H9 (cell line): ENCODE measurements at regions not wholly inside any gene's neighbourhood (a gene's known extent, or its start where the extent isn't known, plus 50 kb on each side); places are given as distances from the start of the nearest gene placed in this dataset.

Experiments
- DNase-seq: peaks from one replicate; pipeline ENCODE4 v3.0.0-alpha.2; 2017
- H2AFZ ChIP-seq: one replicate; pipeline ENCODE4 v1.6.1; 2013; ENCODE audit warnings: mild to moderate bottlenecking, low read length, control low read depth, moderate library complexity
- H2AK5ac ChIP-seq: 2 replicates; pipeline ENCODE4 v1.6.1; 2013; ENCODE audit warnings: low read length, control low read depth, mixed read lengths; ENCODE audit not compliant: insufficient read length
- H2BK120ac ChIP-seq: one replicate; pipeline ENCODE4 v1.6.1; 2013; ENCODE audit warnings: low read depth, mild to moderate bottlenecking, low read length, control low read depth, inconsistent platforms; ENCODE audit not compliant: poor library complexity, severe bottlenecking
- H2BK12ac ChIP-seq: 2 replicates; pipeline ENCODE4 v1.6.1; 2013; ENCODE audit warnings: low read length, control low read depth, mixed read lengths, low read depth; ENCODE audit not compliant: insufficient read length
- H2BK15ac ChIP-seq: 2 replicates; pipeline ENCODE4 v1.6.1; 2013; ENCODE audit warnings: low read depth, low read length, control low read depth
- H2BK20ac ChIP-seq: one replicate; pipeline ENCODE4 v1.6.1; 2013; ENCODE audit warnings: low read depth, mild to moderate bottlenecking, low read length, control low read depth, inconsistent platforms; ENCODE audit not compliant: poor library complexity, severe bottlenecking
- H2BK5ac ChIP-seq: 2 replicates; pipeline ENCODE4 v1.6.1; 2013; ENCODE audit warnings: low read length, control low read depth, mixed read lengths; ENCODE audit not compliant: insufficient read length
- H3K14ac ChIP-seq: 2 replicates; pipeline ENCODE4 v1.6.1; 2013; ENCODE audit warnings: low read length, control low read depth; ENCODE audit not compliant: insufficient read depth
- H3K18ac ChIP-seq: 2 replicates; pipeline ENCODE4 v1.6.1; 2013; ENCODE audit warnings: low read depth, mild to moderate bottlenecking, mixed read lengths, low read length, control low read depth; ENCODE audit not compliant: insufficient read length
- H3K23ac ChIP-seq: 2 replicates; pipeline ENCODE4 v1.6.1; 2013; ENCODE audit warnings: low read length, control low read depth, mixed read lengths, low read depth; ENCODE audit not compliant: insufficient read length
- H3K23me2 ChIP-seq: 2 replicates; pipeline ENCODE4 v1.6.1; 2013; ENCODE audit warnings: low read depth, mild to moderate bottlenecking, mixed read lengths, low read length, control low read depth; ENCODE audit not compliant: insufficient read length, poor library complexity, severe bottlenecking
- H3K27ac ChIP-seq: 2 replicates; pipeline ENCODE4 v1.5.1; 2013; ENCODE audit warnings: low read length, control low read depth, mixed read lengths, low read depth; ENCODE audit not compliant: insufficient read length
- H3K27me3 ChIP-seq: 2 replicates; pipeline ENCODE4 v1.6.1; 2013; ENCODE audit warnings: low read length, control low read depth, inconsistent platforms; ENCODE audit not compliant: insufficient read depth
- H3K4ac ChIP-seq: 2 replicates; pipeline ENCODE4 v1.6.1; 2013; ENCODE audit warnings: low read depth, mild to moderate bottlenecking, control low read depth, inconsistent platforms, low read length, moderate library complexity
- H3K4me1 ChIP-seq: 2 replicates; pipeline ENCODE4 v1.6.1; 2013; ENCODE audit warnings: low read length, control low read depth, inconsistent platforms; ENCODE audit not compliant: insufficient read depth
- H3K4me2 ChIP-seq: 2 replicates; pipeline ENCODE4 v1.6.1; 2013; ENCODE audit warnings: low read length, control low read depth, mixed read lengths; ENCODE audit not compliant: insufficient read length, insufficient read depth
- H3K56ac ChIP-seq: 2 replicates; pipeline ENCODE4 v1.6.1; 2013; ENCODE audit warnings: low read depth, mild to moderate bottlenecking, mixed read lengths, low read length, control low read depth; ENCODE audit not compliant: insufficient read length
- H3K79me1 ChIP-seq: 2 replicates; pipeline ENCODE4 v1.6.1; 2013; ENCODE audit warnings: low read depth, mild to moderate bottlenecking, moderate library complexity, low read length, control low read depth, inconsistent platforms; ENCODE audit not compliant: insufficient read depth, poor library complexity, severe bottlenecking
- H3K79me2 ChIP-seq: 2 replicates; pipeline ENCODE4 v1.6.1; 2013; ENCODE audit warnings: low read length, control low read depth, inconsistent platforms; ENCODE audit not compliant: insufficient read depth
- H3K9ac ChIP-seq: 2 replicates; pipeline ENCODE4 v1.6.1; 2013; ENCODE audit warnings: low read length, control low read depth, mixed read lengths; ENCODE audit not compliant: insufficient read length; ENCODE audit errors: extremely low read depth
- H3K9me3 ChIP-seq: one replicate; pipeline ENCODE4 v1.6.1; 2013; ENCODE audit warnings: low read depth, low read length, inconsistent platforms; ENCODE audit not compliant: control insufficient read depth
- H3T11ph ChIP-seq: one replicate; pipeline ENCODE4 v1.6.1; 2013; ENCODE audit warnings: mild to moderate bottlenecking, low read length, control low read depth, inconsistent platforms
- H4K20me1 ChIP-seq: one replicate; pipeline ENCODE4 v1.6.1; 2013; ENCODE audit not compliant: control insufficient read depth, insufficient read length, insufficient read depth
- H4K5ac ChIP-seq: 2 replicates; pipeline ENCODE4 v1.6.1; 2013; ENCODE audit warnings: low read depth, mild to moderate bottlenecking, mixed read lengths, low read length, control low read depth; ENCODE audit not compliant: insufficient read length
- H4K8ac ChIP-seq: replicated peaks from 2 replicates; pipeline ENCODE4 v1.6.1; 2013; ENCODE audit warnings: low read length, control low read depth, mixed read lengths, low read depth; ENCODE audit not compliant: insufficient read length
- H4K91ac ChIP-seq: 2 replicates; pipeline ENCODE4 v1.6.1; 2013; ENCODE audit warnings: low read depth, mild to moderate bottlenecking, moderate library complexity, mixed read lengths, low read length, control low read depth; ENCODE audit not compliant: insufficient read length
- H3K27ac Mint-ChIP-seq, 3 experiments: 2 replicates in 2 of 3; 3 replicates in 1 of 3; pipeline ENCODE4 v1.8.0; 2020 to 2021; ENCODE audit warnings: mixed read lengths in 3 of 3, mild to moderate bottlenecking in 1 of 3, moderate library complexity in 1 of 3
- H3K27me3 Mint-ChIP-seq: 2 replicates; pipeline ENCODE4 v1.8.0; 2021; ENCODE audit warnings: low read depth, mild to moderate bottlenecking, moderate library complexity, mixed read lengths
- H3K36me3 Mint-ChIP-seq, 3 experiments: 2 replicates in 2 of 3; 3 replicates in 1 of 3; pipeline ENCODE4 v1.8.0; 2020 to 2021; ENCODE audit warnings: low read depth in 3 of 3, mixed read lengths in 3 of 3; ENCODE audit not compliant: insufficient read depth in 1 of 3
- H3K4me1 Mint-ChIP-seq, 2 experiments: 2 replicates each; pipeline ENCODE4 v1.8.0; 2020; ENCODE audit warnings: mixed read lengths in 2 of 2
- H3K4me3 Mint-ChIP-seq, 2 experiments: 2 replicates in 1 of 2; 3 replicates in 1 of 2; pipeline ENCODE4 v1.8.0; 2020 to 2021; ENCODE audit warnings: mild to moderate bottlenecking in 2 of 2, mixed read lengths in 2 of 2, moderate library complexity in 1 of 2
- H3K9me3 Mint-ChIP-seq, 2 experiments: 2 replicates in 1 of 2; 3 replicates in 1 of 2; pipeline ENCODE4 v1.8.0; 2020; ENCODE audit warnings: mild to moderate bottlenecking in 2 of 2, mixed read lengths in 2 of 2, moderate library complexity in 1 of 2
- CTCF ChIP-seq: fragments of 200-600 bp; sonication (generic); conservative IDR thresholded peaks from 3 replicates; pipeline ENCODE4 v1.8.0; 2021; ENCODE audit warnings: antibody characterized with exemption, mild to moderate bottlenecking
- WGBS: extraction: QIAGEN DNeasy Blood & Tissue Kit; methylation state at CpG from one replicate; pipeline ENCODE4 v1.1.7; 2013; ENCODE audit warnings: missing lambda C conversion rate, low lambda C conversion rate, mixed read lengths; ENCODE audit not compliant: insufficient read length; ENCODE audit errors: extremely low coverage; 5-methylcytosine and 5-hydroxymethylcytosine counted together

DNA sequence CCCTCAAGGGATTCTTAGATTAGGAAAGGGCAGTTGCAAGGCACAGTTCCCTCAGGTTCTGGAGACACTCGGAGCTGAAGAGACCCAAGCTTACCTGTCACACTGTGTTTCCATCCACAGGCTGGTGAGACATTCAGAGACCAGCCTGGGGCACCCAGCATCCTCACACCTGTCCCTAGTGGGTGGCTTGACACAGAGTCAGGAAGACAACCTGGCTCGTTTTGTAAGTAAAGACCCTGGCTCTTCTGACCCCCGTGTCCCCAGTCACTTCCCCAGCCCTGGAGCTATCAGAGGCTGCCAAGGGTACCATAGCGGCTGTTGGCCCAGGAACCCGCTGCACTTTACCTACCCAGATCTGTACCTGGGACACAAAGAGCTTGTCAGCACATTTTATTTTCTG, 409.8 kb downstream of the MATN1 start:
- no peak overlapping the region for H3K4me2 ChIP-seq

More for the DNA sequence above, 409.8 kb downstream of the MATN1 start:
- Histone ChIP-seq H4K8ac (no peak overlapping the region), H3K27me3 (no peaks in the 10 kb centered on the region), H3K9ac (no peak overlapping the region), H3K4me1 (no peaks in the 10 kb centered on the region), H2AK5ac (no peak overlapping the region), H3K9me3 (no peaks in the 10 kb centered on the region), H2BK15ac (no peak overlapping the region), H3K23me2 (no peaks in the 10 kb centered on the region), H3K18ac (no peak overlapping the region), H3K23ac (no peak overlapping the region), H4K20me1 (no peaks in the 10 kb centered on the region), H3K79me1 (no peaks in the 10 kb centered on the region), H3K4ac (no peak overlapping the region), H2AFZ (no peak overlapping the region), H3K79me2 (no peaks in the 10 kb centered on the region), H4K91ac (no peak overlapping the region), H3K56ac (no peak overlapping the region), H3K27ac (no peak overlapping the region), H2BK120ac (no peak overlapping the region), H2BK12ac (no peak overlapping the region), H2BK5ac (no peak overlapping the region), H3T11ph (no peak overlapping the region), H3K14ac (no peak overlapping the region), H2BK20ac (no peak overlapping the region), H4K5ac (no peak overlapping the region)
- no CpG with 5 or more reads among the region's 5 CpGs for WGBS
- H3K27me3 Mint-ChIP-seq = peaks cover 24% of the 10 kb centered on the region
- peaks cover 2 to 5% of the 10 kb centered on the region in 2 experiments; a peak in 2 of 5 replicates for H3K9me3 Mint-ChIP-seq
- no peak for DNase-seq
- TF ChIP-seq CTCF = no peak
- no peak overlapping the region for H3K4me3 Mint-ChIP-seq
- no peak overlapping the region for H3K27ac Mint-ChIP-seq
- H3K36me3 Mint-ChIP-seq = peaks cover 0 to 3% (median 0%) of the 10 kb centered on the region in 3 experiments; a peak in 1 of 7 replicates
- H3K4me1 Mint-ChIP-seq = peaks cover 0 to 17% of the 10 kb centered on the region in 2 experiments; a peak in 2 of 4 replicates
